DOHH2 (cell line): ENCODE measurements at regions not wholly inside any gene's neighbourhood (a gene's known extent, or its start where the extent isn't known, plus 50 kb on each side); places are given as distances from the start of the nearest gene placed in this dataset.

Experiments used
- H3F3A ChIP-seq: fragments of 200-600 bp; sonication (generic), shearing (Covaris generic); 2 replicates; pipeline ENCODE4 v1.6.0; 2016; ENCODE audit warnings: antibody characterized with exemption, mild to moderate bottlenecking; ENCODE audit not compliant: control insufficient read depth, insufficient read depth
- H3K27ac ChIP-seq: fragments of 200-600 bp; sonication (generic); 2 replicates; pipeline ENCODE4 v1.5.1; 2014; ENCODE audit warnings: low read depth, mild to moderate bottlenecking, low read length, moderate library complexity
- H3K27me3 ChIP-seq: fragments of 200-600 bp; sonication (generic); 2 replicates; pipeline ENCODE4 v1.6.1; 2014; ENCODE audit warnings: mild to moderate bottlenecking, low read length, mixed read lengths; ENCODE audit not compliant: control insufficient read depth
- H3K36me3 ChIP-seq: fragments of 200-600 bp; sonication (generic); 2 replicates; pipeline ENCODE4 v1.6.1; 2014; ENCODE audit warnings: mild to moderate bottlenecking, low read length, moderate library complexity, mixed read lengths; ENCODE audit not compliant: control insufficient read depth
- H3K4me1 ChIP-seq: fragments of 200-600 bp; sonication (generic); 2 replicates; pipeline ENCODE4 v1.6.1; 2014; ENCODE audit warnings: mild to moderate bottlenecking, low read length, mixed read lengths; ENCODE audit not compliant: control insufficient read depth
- H3K4me2 ChIP-seq: fragments of 200-600 bp; sonication (generic); 2 replicates; pipeline ENCODE4 v1.6.0; 2014; ENCODE audit warnings: mild to moderate bottlenecking, low read length, moderate library complexity
- H3K4me3 ChIP-seq: fragments of 200-600 bp; sonication (generic); 2 replicates; pipeline ENCODE4 v1.5.1; 2014; ENCODE audit warnings: mild to moderate bottlenecking, low read length, mixed read lengths
- H3K79me2 ChIP-seq: fragments of 200-600 bp; sonication (generic); 2 replicates; pipeline ENCODE4 v1.6.1; 2014; ENCODE audit warnings: mild to moderate bottlenecking, low read length, mixed read lengths; ENCODE audit not compliant: control insufficient read depth
- H3K9me2 ChIP-seq: fragments of 200-600 bp; sonication (generic); replicated peaks from 2 replicates; pipeline ENCODE4 v1.6.1; 2014; ENCODE audit warnings: mild to moderate bottlenecking, low read length, mixed read lengths; ENCODE audit not compliant: control insufficient read depth
- H3K9me3 ChIP-seq: fragments of 200-600 bp; sonication (generic); 2 replicates; pipeline ENCODE4 v1.6.1; 2014; ENCODE audit warnings: antibody characterized with exemption, low read length, mixed read lengths; ENCODE audit not compliant: control insufficient read depth, insufficient read depth
- H4K20me1 ChIP-seq: fragments of 200-600 bp; sonication (generic); 2 replicates; pipeline ENCODE4 v1.6.0; 2014; ENCODE audit warnings: low read depth, mild to moderate bottlenecking, antibody characterized with exemption, low read length, moderate library complexity; ENCODE audit not compliant: control insufficient read depth, insufficient read depth
- EZH2phosphoT487 ChIP-seq: fragments of 200-600 bp; sonication (generic); IDR thresholded peaks from 2 replicates; pipeline ENCODE4 v1.6.1; 2017; ENCODE audit warnings: borderline replicate concordance, mild to moderate bottlenecking, antibody characterized with exemption, low read length, moderate library complexity, mixed read lengths
- TF ChIP-seq, protein P1 (sequence below): fragments of 200-600 bp; sonication (generic); IDR thresholded peaks from one replicate; pipeline ENCODE4 v1.5.1; 2014; ENCODE audit warnings: antibody characterized with exemption, mild to moderate bottlenecking, low read depth, low read length; ENCODE audit not compliant: poor library complexity, severe bottlenecking

DNA sequence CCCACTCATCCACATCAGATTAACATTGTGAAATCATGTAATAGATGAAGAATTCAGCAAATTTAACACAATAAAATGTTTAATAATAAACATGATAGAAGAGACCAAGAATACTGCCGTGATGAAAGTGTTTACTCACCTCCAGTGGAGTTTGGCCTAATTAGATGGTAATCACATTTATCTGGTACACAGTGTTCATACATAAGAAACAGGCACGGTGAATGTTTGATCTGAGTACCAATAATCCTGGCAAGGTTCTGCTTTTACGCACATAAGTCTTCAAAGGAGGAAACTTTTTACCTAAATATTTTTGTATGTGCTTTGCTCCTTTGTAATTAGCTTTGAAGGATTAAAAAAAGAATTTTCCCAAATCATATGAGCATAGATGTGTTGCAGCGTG lies 122.5 kb downstream of the IRS1 start:
- TF ChIP-seq, protein P1, sequence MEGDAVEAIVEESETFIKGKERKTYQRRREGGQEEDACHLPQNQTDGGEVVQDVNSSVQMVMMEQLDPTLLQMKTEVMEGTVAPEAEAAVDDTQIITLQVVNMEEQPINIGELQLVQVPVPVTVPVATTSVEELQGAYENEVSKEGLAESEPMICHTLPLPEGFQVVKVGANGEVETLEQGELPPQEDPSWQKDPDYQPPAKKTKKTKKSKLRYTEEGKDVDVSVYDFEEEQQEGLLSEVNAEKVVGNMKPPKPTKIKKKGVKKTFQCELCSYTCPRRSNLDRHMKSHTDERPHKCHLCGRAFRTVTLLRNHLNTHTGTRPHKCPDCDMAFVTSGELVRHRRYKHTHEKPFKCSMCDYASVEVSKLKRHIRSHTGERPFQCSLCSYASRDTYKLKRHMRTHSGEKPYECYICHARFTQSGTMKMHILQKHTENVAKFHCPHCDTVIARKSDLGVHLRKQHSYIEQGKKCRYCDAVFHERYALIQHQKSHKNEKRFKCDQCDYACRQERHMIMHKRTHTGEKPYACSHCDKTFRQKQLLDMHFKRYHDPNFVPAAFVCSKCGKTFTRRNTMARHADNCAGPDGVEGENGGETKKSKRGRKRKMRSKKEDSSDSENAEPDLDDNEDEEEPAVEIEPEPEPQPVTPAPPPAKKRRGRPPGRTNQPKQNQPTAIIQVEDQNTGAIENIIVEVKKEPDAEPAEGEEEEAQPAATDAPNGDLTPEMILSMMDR: no peak
- TF ChIP-seq EZH2phosphoT487: no peak
- Histone ChIP-seq H4K20me1 (no peaks in the 10 kb centered on the region), H3K27me3 (no peaks in the 10 kb centered on the region), H3K36me3 (no peaks in the 10 kb centered on the region), H3K4me2 (no peak overlapping the region), H3K79me2 (no peaks in the 10 kb centered on the region), H3K4me1 (no peaks in the 10 kb centered on the region), H3K27ac (no peak overlapping the region), H3K4me3 (no peak overlapping the region), H3F3A (no peaks in the 10 kb centered on the region), H3K9me3 (no peaks in the 10 kb centered on the region), H3K9me2 (no peaks in the 10 kb centered on the region)

DNA sequence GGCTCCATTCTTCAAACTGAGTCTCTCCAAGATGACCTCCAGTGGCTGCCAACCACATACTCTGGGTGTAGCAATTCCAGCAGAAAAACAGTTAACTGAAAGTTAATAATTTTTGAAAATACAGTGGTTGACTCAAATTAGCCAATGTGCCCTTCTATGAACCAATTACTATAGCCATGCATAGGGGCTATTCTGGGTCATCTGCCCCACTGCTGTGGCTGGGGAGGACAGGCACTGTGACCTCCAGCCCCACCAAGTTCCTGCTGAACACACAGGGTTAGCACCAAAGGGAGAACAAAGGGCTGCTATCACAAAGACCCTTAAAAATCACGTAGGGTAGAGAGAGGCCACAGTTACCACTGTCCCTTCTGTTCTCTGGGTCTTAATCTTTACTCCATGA lies 123.0 kb downstream of the IRS1 start:
- Histone ChIP-seq H3K79me2 (no peaks in the 10 kb centered on the region), H3K4me2 (no peak overlapping the region), H3K4me3 (no peak overlapping the region), H3K27me3 (no peaks in the 10 kb centered on the region), H3K9me3 (no peaks in the 10 kb centered on the region), H3K27ac (no peak overlapping the region), H3K4me1 (no peaks in the 10 kb centered on the region), H3K36me3 (no peaks in the 10 kb centered on the region), H3K9me2 (no peaks in the 10 kb centered on the region), H3F3A (no peaks in the 10 kb centered on the region), H4K20me1 (no peaks in the 10 kb centered on the region)
- TF ChIP-seq, protein P1: no peak
- no peak for TF ChIP-seq EZH2phosphoT487

DNA sequence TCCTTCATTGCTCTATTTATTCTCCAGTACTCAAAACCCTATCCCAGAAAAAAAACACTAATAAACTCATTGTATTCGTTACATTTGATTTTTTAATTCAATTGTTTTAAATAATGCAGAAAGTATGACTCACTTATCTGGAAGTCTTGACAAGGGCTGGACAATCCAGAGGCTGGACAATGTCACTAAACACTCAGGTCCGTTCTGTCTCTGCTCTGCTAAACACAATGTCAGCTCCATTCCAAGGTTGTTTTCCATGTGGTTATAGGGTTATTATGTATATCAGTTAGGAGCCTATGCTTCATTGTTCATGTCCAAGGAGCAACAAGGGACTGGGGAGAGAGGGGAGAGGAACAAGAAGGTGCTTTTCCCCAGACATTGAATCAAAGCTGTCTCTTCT lies 125.5 kb downstream of the IRS1 start:
- no peak overlapping the region for H3K27ac ChIP-seq
- no peaks in the 10 kb centered on the region for H3K79me2 ChIP-seq
- no peaks in the 10 kb centered on the region for H3K9me3 ChIP-seq
- H3K9me2 ChIP-seq: no peaks in the 10 kb centered on the region
- no peaks in the 10 kb centered on the region for H3K27me3 ChIP-seq
- H3K4me3 ChIP-seq: no peak overlapping the region
- H3K4me2 ChIP-seq: no peak overlapping the region
- no peaks in the 10 kb centered on the region for H3K4me1 ChIP-seq
- H4K20me1 ChIP-seq: no peaks in the 10 kb centered on the region
- no peak for TF ChIP-seq EZH2phosphoT487
- TF ChIP-seq, protein P1: no peak
- no peaks in the 10 kb centered on the region for H3K36me3 ChIP-seq
- H3F3A ChIP-seq: no peaks in the 10 kb centered on the region

DNA sequence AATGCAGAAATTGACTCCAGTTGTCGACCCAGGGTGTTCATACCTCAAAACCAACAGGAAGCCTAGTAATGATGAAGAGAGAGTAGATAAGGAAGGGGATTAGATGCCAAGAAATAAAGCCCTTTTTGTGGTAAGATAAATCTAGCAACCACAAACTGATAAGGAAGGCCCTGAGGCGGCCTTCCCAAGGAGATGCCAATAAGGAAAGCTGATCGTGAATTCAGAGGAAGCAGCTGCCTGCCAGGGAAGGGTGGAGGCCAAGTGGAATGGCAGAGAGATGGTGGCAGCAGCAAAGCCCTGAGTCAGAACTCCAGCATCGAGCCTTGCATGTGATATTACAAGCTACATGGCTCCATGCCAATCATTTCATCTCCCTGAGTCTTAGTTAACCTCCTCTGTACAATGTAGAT lies 126.3 kb downstream of the IRS1 start:
- H3K79me2 ChIP-seq: no peaks in the 10 kb centered on the region
- H4K20me1 ChIP-seq: no peaks in the 10 kb centered on the region
- H3K4me2 ChIP-seq: no peak overlapping the region
- no peak overlapping the region for H3K4me3 ChIP-seq
- no peak for TF ChIP-seq EZH2phosphoT487
- TF ChIP-seq, protein P1: no peak
- H3F3A ChIP-seq: no peaks in the 10 kb centered on the region
- H3K27ac ChIP-seq: no peak overlapping the region
- no peaks in the 10 kb centered on the region for H3K27me3 ChIP-seq
- no peaks in the 10 kb centered on the region for H3K4me1 ChIP-seq
- no peaks in the 10 kb centered on the region for H3K36me3 ChIP-seq
- no peaks in the 10 kb centered on the region for H3K9me3 ChIP-seq
- H3K9me2 ChIP-seq: no peaks in the 10 kb centered on the region
